ENCODE measurements at regions not wholly inside any gene's neighbourhood (a gene's known extent, or its start where the extent isn't known, plus 50 kb on each side); places are given as distances from the start of the nearest gene placed in this dataset.
A peak's percentile ranks its signal among the peaks of the same experiment; 100 is the strongest.

GRCh38 chr9:86541014-86541570 lies 186.9 kb upstream of the TUT7 start:
- CTCF ChIA-PET: no interaction called here
- POLR2A ChIA-PET: no interaction called here
- no peak overlapping the region for H3K4me3 ChIP-seq (ENCODE audit: low read depth, low read length)
- TF ChIP-seq CTCF (IDR thresholded peaks at IDR 0.05; ENCODE audit: insufficient read depth, low read length, missing control alignments): no peak
- no peak for DNase-seq (ENCODE audit: low read depth, low spot score)

GRCh38 chr9:86535406-86535915 lies 181.3 kb upstream of the TUT7 start:
- POLR2A ChIA-PET: no interaction called here
- no peak overlapping the region for H3K4me3 ChIP-seq (ENCODE audit: low read depth, low read length)
- TF ChIP-seq CTCF (IDR thresholded peaks at IDR 0.05; ENCODE audit: insufficient read depth, low read length, missing control alignments): no peak
- DNase-seq (ENCODE audit: low read depth, low spot score): no peak
- CTCF ChIA-PET: no interaction called here

- DNase-seq (ENCODE audit: low read depth, low spot score): peak; percentile 62
- ChIA-PET POLR2A (no interaction called here), CTCF (no interaction called here)
- H3K4me3 ChIP-seq (ENCODE audit: low read depth, low read length): no peak overlapping the region
- TF ChIP-seq CTCF (IDR thresholded peaks at IDR 0.05; ENCODE audit: insufficient read depth, low read length, missing control alignments): no peak
Observed at GRCh38 chr9:86534572-86535258, 180.5 kb upstream of the TUT7 start.

GRCh38 chr9:86531971-86532640 lies 177.9 kb upstream of the TUT7 start:
- H3K4me3 ChIP-seq (ENCODE audit: low read depth, low read length): no peak overlapping the region
- CTCF ChIA-PET: no interaction called here
- POLR2A ChIA-PET: no interaction called here
- TF ChIP-seq CTCF (IDR thresholded peaks at IDR 0.05; ENCODE audit: insufficient read depth, low read length, missing control alignments): no peak
- no peak for DNase-seq (ENCODE audit: low read depth, low spot score)

- POLR2A ChIA-PET: no interaction called here
- DNase-seq (ENCODE audit: low read depth, low spot score): peak; percentile 34
- TF ChIP-seq CTCF (IDR thresholded peaks at IDR 0.05; ENCODE audit: insufficient read depth, low read length, missing control alignments): no peak
- CTCF ChIA-PET: no interaction called here
- H3K4me3 ChIP-seq (ENCODE audit: low read depth, low read length): no peak overlapping the region
Observed at GRCh38 chr9:86531273-86531970, 177.2 kb upstream of the TUT7 start.
